Loucy (cell line): ENCODE measurements at regions not wholly inside any gene's neighbourhood (a gene's known extent, or its start where the extent isn't known, plus 50 kb on each side); places are given as distances from the start of the nearest gene placed in this dataset.

ENCODE experiments used
- EZH2phosphoT487 ChIP-seq: fragments of 200-600 bp; IDR thresholded peaks from 2 replicates; pipeline ENCODE4 v1.6.1; 2018; ENCODE audit warnings: antibody characterized with exemption, mild to moderate bottlenecking, moderate library complexity, borderline replicate concordance
- TF ChIP-seq, protein P1 (sequence below): fragments of 200-600 bp; sonication (generic); conservative IDR thresholded peaks from 2 replicates; pipeline ENCODE4 v1.5.1; 2014; ENCODE audit warnings: mild to moderate bottlenecking, antibody characterized with exemption, low read length

DNA sequence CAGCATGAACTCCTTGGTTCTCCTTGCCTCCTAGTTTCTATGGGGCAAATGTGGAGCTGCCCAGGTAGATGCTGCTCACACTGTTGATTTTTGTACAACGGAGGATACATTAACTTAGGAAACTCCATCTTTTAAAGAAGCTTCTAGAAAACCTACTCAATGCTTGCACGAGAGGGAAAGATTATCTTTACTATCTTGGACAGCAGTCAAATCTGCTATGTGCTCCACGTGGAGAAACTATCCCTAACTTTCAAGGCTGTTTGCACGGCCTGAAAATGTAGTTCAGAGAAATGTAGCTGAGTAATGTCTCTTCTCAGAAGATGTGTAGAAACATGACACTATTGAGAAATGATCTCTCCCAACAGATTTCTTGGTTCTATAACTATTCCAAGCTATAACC, 1530.9 kb upstream of the PABPC4L start:
- TF ChIP-seq, protein P1, sequence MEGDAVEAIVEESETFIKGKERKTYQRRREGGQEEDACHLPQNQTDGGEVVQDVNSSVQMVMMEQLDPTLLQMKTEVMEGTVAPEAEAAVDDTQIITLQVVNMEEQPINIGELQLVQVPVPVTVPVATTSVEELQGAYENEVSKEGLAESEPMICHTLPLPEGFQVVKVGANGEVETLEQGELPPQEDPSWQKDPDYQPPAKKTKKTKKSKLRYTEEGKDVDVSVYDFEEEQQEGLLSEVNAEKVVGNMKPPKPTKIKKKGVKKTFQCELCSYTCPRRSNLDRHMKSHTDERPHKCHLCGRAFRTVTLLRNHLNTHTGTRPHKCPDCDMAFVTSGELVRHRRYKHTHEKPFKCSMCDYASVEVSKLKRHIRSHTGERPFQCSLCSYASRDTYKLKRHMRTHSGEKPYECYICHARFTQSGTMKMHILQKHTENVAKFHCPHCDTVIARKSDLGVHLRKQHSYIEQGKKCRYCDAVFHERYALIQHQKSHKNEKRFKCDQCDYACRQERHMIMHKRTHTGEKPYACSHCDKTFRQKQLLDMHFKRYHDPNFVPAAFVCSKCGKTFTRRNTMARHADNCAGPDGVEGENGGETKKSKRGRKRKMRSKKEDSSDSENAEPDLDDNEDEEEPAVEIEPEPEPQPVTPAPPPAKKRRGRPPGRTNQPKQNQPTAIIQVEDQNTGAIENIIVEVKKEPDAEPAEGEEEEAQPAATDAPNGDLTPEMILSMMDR, result no peak
- no peak for TF ChIP-seq EZH2phosphoT487
